ENCODE measurements at regions not wholly inside any gene's neighbourhood (a gene's known extent, or its start where the extent isn't known, plus 50 kb on each side); places are given as distances from the start of the nearest gene placed in this dataset.

DNA sequence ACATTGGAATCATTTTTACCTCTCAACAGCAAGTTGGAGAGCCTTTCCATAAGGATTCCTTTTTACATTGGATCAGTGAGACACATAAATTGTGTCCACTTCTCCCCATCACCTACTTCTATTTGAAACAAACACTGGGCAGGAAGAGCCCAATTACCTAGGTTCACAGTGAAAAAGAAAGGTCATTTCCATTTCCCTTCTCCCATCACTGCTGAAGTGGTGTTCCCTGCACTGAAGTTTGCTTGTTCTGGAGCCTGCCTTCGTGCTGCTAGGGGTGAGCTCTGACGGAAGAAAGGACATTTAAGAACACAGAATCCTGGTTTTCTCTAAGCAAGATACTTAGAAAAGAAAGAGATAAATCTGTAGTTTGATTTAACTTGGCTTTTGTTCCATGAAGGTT, 123.8 kb upstream of the ZBTB20 start:
- no peaks in the 10 kb centered on the region for H3K36me3 ChIP-seq (ENCODE audit: control insufficient read depth, insufficient read depth, low read length)
- no peaks in the 10 kb centered on the region for H3K4me1 ChIP-seq
- H3K4me2 ChIP-seq (ENCODE audit: low read length), result no peak overlapping the region
- H3K9ac ChIP-seq, result no peak overlapping the region
- TF ChIP-seq, protein P1, sequence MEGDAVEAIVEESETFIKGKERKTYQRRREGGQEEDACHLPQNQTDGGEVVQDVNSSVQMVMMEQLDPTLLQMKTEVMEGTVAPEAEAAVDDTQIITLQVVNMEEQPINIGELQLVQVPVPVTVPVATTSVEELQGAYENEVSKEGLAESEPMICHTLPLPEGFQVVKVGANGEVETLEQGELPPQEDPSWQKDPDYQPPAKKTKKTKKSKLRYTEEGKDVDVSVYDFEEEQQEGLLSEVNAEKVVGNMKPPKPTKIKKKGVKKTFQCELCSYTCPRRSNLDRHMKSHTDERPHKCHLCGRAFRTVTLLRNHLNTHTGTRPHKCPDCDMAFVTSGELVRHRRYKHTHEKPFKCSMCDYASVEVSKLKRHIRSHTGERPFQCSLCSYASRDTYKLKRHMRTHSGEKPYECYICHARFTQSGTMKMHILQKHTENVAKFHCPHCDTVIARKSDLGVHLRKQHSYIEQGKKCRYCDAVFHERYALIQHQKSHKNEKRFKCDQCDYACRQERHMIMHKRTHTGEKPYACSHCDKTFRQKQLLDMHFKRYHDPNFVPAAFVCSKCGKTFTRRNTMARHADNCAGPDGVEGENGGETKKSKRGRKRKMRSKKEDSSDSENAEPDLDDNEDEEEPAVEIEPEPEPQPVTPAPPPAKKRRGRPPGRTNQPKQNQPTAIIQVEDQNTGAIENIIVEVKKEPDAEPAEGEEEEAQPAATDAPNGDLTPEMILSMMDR (IDR thresholded peaks at IDR 0.05), result no peak
- H3K27me3 ChIP-seq (ENCODE audit: control insufficient read depth, insufficient read depth, low read length), result no peaks in the 10 kb centered on the region
- no peaks in the 10 kb centered on the region for H3K79me2 ChIP-seq
- no peak overlapping the region for H2AFZ ChIP-seq
- H3K4me3 ChIP-seq (ENCODE audit: low read depth, low read length), result no peak overlapping the region
- no peak overlapping the region for H3K27ac ChIP-seq
- H3K9me3 ChIP-seq (ENCODE audit: control insufficient read depth, low read length), result no peaks in the 10 kb centered on the region

GRCh38 chr3:115272036-115272824, 125.1 kb upstream of the ZBTB20 start:
- Histone ChIP-seq H3K4me3 (ENCODE audit: low read depth, low read length) (no peak overlapping the region), H3K27ac (no peak overlapping the region), H3K9ac (no peak overlapping the region), H2AFZ (no peak overlapping the region), H3K4me1 (no peaks in the 10 kb centered on the region), H3K27me3 (ENCODE audit: control insufficient read depth, insufficient read depth, low read length) (no peaks in the 10 kb centered on the region), H3K36me3 (ENCODE audit: control insufficient read depth, insufficient read depth, low read length) (no peaks in the 10 kb centered on the region), H3K9me3 (ENCODE audit: control insufficient read depth, low read length) (no peaks in the 10 kb centered on the region), H3K79me2 (no peaks in the 10 kb centered on the region), H3K4me2 (ENCODE audit: low read length) (no peak overlapping the region)
- TF ChIP-seq, protein P1 (IDR thresholded peaks at IDR 0.05), result no peak

GRCh38 chr3:115275896-115276295, 128.8 kb upstream of the ZBTB20 start:
- TF ChIP-seq, protein P1 (IDR thresholded peaks at IDR 0.05), result no peak

DNA sequence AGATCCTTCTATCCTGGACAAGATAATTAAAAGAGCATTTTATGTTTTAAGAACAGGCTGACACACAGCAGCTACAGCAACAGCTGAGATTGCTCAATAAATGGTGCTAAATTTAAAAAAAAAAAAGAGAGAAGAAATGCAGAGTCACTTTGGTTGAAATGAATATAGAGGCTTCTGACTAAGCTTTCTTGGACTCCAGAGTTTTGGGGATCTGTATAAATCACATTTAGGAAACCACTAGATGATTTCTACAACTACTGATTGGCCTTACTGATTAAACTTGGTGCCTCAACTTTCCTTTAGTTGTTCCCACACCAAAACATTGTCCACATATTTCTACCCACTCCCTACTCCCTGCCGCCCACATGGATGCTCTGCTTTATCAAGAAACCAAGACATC, 132.9 kb upstream of the ZBTB20 start:
- H3K4me3 ChIP-seq (ENCODE audit: low read depth, low read length), result no peak overlapping the region
- TF ChIP-seq, protein P1 (IDR thresholded peaks at IDR 0.05), result no peak
- no peaks in the 10 kb centered on the region for H3K36me3 ChIP-seq (ENCODE audit: control insufficient read depth, insufficient read depth, low read length)
- no peaks in the 10 kb centered on the region for H3K9me3 ChIP-seq (ENCODE audit: control insufficient read depth, low read length)
- H3K4me2 ChIP-seq (ENCODE audit: low read length), result no peak overlapping the region
- no peaks in the 10 kb centered on the region for H3K27me3 ChIP-seq (ENCODE audit: control insufficient read depth, insufficient read depth, low read length)
- H2AFZ ChIP-seq, result no peak overlapping the region
- no peaks in the 10 kb centered on the region for H3K4me1 ChIP-seq
- no peaks in the 10 kb centered on the region for H3K79me2 ChIP-seq
- no peak overlapping the region for H3K27ac ChIP-seq
- no peak overlapping the region for H3K9ac ChIP-seq

More at GRCh38 chr3:115275896-115276295, 128.8 kb upstream of the ZBTB20 start:
- Histone ChIP-seq H2AFZ (no peak overlapping the region), H3K27ac (no peak overlapping the region), H3K27me3 (ENCODE audit: control insufficient read depth, insufficient read depth, low read length) (no peaks in the 10 kb centered on the region), H3K36me3 (ENCODE audit: control insufficient read depth, insufficient read depth, low read length) (no peaks in the 10 kb centered on the region), H3K9me3 (ENCODE audit: control insufficient read depth, low read length) (no peaks in the 10 kb centered on the region), H3K9ac (no peak overlapping the region), H3K79me2 (no peaks in the 10 kb centered on the region), H3K4me1 (no peaks in the 10 kb centered on the region), H3K4me2 (ENCODE audit: low read length) (no peak overlapping the region), H3K4me3 (ENCODE audit: low read depth, low read length) (no peak overlapping the region)

GRCh38 chr3:115280506-115280905, 133.4 kb upstream of the ZBTB20 start:
- no peaks in the 10 kb centered on the region for H3K79me2 ChIP-seq
- H3K36me3 ChIP-seq (ENCODE audit: control insufficient read depth, insufficient read depth, low read length), result no peaks in the 10 kb centered on the region
- no peaks in the 10 kb centered on the region for H3K9me3 ChIP-seq (ENCODE audit: control insufficient read depth, low read length)
- H3K9ac ChIP-seq, result no peak overlapping the region
- H3K4me3 ChIP-seq (ENCODE audit: low read depth, low read length), result no peak overlapping the region
- H3K27ac ChIP-seq, result no peak overlapping the region
- H3K4me2 ChIP-seq (ENCODE audit: low read length), result no peak overlapping the region
- no peaks in the 10 kb centered on the region for H3K27me3 ChIP-seq (ENCODE audit: control insufficient read depth, insufficient read depth, low read length)
- no peaks in the 10 kb centered on the region for H3K4me1 ChIP-seq
- H2AFZ ChIP-seq, result no peak overlapping the region
- TF ChIP-seq, protein P1 (IDR thresholded peaks at IDR 0.05), result no peak
